GM19035 (cell line): ENCODE measurements at regions not wholly inside any gene's neighbourhood (a gene's known extent, or its start where the extent isn't known, plus 50 kb on each side); places are given as distances from the start of the nearest gene placed in this dataset.
"Not testable (repeated sequence)": the region's sequence is repeated elsewhere in the genome, so short reads cannot be mapped to it uniquely, and the experiment has no call there.

ENCODE experiments used
- ATAC-seq: cut with Tn5 transposase; IDR thresholded peaks from one replicate; pipeline ENCODE4 v1.9.1; 2021; ENCODE audit not compliant: unreplicated experiment

DNA sequence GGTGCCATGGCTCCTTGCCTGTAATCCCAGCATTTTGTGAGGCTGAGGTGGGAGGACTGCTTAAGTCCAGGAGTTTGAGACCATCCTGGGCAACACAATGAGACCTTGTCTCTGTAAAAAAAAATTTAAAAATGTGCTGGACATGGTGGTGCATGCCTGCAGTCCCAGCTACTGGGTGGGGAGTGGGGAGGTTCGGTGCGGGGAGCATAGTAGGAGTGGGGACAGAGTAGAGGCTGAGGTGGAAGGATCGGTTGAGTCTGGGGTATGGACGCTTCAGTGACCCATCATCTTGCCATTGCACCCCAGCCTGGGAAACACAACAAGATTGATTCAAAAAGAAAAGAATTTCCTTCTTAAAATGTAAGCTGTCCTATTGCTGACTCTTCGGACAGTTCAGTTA is 1490.0 kb upstream of the GBE1 start:
- ATAC-seq: no peak

DNA sequence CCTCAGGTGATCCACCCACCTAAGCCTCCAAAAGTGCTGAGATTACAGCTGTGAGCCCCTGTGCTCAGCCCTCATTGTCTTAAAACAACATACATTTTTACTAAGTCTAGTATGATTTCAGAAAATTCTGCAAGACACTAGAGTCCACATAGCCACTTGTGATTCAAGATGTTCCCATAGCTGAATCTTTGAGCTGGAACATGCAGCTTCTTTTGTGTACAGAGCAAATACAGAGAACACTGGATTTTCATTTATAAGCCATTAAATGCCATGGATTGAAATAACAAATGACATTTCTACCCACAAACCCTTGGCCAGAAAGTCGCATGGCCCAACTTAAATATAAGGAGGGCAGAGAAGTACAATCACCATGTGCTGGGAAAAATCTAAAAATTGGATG is 1489.2 kb upstream of the GBE1 start:
- no peak for ATAC-seq

DNA sequence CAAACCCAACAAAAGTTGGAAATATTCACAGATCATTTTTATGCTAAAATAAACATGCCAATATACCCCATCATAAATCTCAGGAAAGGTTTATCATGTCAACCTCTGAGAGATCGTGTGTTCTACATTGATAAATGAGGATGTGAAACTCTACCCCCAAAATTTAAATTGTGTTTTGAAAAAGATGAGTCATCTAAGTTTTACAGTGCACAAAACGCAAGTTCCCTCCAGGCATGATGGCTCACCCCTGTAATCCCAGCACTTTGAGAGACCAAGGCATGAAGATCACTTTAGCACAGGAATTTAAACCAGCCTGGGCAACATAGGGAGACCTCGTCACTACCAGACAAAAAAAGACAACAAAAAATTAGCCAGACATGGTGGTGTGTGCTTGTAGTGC is 1487.0 kb upstream of the GBE1 start:
- ATAC-seq: no peak

DNA sequence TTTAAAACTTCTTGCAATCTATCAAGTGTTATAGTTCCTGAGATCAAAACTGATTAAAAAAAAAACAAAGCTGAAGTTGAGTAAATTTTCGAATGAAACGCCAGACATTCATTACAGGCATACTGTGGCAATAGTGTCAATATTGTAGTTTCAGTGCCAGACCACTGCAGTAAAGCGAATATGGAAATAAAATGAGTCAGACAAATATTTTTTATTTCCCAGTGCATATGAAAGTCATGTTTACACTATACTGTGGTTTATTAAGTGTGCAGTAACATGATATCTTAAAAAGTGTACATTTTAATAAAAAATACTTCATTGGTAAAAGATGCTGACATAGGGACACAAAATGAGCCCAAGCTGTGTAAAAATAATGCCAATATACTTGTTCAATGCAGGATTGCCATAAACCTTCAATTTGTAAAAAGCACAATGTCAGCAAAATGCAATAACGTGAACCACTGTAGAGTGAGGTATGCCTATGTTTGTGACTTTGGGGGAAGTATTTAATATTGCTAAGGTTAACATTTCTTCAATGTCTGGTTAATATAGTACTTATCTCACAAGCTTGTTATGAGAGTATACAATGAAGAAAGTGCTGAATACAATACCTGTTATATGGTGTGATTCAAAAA is 1473.9 kb upstream of the GBE1 start:
- no peak for ATAC-seq

DNA sequence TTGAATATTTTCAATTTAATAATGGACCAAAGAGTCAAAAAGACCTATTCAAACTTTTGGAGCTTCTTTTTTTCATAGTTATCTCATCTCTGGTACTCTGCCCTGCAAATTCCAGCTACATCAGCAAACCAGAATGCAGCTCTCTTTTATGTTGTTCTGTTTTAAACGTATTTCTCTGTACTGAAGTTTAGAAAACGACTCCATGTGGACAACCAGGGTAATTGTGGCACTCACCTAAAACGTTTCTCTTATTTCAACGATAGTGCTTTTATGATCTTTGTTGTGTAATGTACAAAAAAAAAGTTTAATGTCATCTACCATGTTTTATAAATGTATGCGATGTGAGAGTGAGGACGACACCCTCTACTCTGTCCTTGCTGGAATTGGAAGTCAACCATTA is 1472.3 kb upstream of the GBE1 start:
- no peak for ATAC-seq

DNA sequence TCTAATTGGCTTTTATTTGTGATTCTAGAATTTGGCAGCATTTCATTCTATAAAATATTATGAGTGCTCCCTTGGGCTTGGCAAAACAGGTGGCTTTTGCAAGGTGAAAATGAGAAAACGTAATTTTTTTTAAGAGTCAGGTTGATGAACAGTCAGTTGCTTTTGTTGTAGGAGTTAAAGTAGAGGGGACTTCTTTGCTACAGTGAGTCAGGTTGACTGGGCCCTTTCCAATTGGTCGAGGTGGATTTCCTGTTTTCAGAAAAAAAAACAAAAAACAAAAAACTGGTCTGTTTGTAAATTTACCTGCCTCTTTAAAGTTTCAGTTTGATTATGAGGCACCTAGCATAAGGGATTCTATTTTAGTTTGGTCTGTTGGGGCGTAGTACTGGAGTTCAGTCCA is 1469.4 kb upstream of the GBE1 start:
- no peak for ATAC-seq

DNA sequence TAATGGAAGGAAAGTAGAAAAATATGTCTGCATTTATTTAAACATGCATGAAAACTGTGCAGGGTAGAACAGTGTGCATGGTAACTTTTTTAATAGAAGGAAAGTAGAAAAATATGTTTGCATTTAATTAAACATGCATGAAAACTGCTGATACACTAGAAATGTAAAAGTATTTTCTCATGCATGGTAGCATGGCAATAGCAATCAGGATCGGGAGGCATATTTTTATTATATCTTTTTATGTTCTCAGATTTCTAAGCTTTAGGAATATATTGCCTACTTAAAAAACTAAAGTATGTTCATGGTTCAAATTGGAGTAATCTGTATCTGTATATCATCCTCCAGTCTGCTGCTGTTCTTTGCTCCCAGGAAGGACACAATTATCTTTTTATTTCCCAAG is 1468.9 kb upstream of the GBE1 start:
- ATAC-seq: no peak

DNA sequence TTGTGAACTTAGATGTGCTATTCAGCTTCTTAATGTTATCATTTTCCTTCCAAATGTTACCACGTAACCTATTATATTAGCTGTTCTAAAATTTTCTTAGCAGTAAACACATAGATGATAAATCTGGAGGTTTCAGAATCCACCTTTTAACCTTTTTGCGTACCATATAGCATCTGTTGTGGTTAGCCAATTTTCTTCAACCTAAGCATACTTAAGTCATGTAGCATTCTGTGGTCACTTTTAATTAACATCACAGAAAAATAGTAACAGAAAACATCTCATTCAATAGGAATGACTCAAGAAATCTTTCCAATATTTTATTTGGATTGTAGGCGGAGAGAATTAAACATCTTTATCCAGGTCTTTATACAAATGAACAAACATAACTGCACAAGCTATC is 1465.3 kb upstream of the GBE1 start:
- no peak for ATAC-seq

DNA sequence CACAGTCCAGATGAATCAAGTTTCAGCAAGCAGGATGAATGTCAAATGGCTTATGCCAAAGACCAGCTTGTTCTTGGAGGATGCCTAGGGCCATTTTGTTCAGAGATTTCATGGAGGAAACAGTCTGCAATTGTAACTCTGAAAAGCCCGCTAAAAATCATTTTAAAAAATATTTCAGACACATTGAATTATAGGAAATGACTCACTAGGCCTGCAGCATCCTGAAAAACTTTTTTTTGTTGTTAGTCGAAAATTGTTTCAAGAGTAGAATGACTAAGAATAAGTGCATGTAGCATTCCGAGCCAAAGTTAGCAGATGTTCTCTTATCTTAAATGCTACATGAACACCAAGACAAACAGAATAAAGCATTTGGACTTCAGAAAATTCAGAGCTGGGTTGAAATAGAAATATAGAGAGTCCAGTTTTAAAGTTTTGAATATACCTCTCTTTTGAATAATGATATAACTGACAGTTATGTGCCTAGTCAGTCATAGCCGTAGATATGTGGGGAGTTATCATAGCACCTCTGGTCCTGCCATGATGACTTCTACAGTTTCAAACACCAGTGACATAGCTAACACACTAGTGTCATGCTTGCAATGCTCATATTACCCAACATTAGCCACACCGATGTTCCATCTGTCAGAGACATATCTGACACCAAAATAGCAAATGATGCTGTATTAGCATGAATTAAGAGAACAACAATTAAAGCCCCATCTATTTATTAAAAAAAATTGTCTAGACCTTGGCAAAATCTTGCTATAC is 1462.8 kb upstream of the GBE1 start:
- no peak for ATAC-seq

DNA sequence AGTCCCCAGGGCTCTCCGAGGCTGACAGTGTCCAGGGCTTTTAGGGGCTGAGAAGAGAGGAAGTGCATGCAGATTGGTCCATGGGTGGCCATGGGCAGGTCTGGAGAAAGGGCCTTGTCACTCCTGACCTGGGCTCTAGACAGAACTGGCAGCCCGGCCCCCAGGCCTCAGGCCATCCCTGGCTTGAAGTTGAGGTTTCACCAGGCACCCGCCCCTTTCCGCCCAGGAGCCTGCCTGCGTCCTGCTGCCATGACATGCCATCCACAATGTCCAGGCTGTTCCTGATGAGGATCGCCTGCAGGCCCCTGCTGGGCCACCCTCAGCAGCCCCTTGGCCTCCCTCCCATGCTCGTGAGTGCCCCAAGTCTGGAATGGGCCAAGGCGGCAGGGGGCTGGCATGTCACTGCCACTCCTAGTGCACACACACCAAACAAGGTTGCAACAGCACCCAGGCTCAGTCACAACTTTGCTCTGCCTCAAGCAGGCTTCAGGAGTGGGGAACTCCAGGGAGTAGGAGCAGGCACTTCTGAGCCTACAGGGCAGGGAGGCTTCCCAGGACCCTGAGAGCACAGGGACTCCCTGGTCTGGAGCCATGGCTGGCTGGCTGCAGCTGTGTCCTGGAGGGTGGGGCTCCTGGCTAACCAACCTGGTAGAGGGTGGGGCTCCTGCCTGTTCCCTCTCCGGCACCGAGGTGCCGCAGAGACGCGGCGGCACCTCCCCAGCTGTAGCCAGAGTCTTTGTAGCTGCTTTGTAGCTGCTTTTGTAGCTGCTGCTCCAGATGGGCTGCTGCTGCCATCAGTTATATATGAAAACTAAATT is 1457.1 kb upstream of the GBE1 start:
- no peak for ATAC-seq

DNA sequence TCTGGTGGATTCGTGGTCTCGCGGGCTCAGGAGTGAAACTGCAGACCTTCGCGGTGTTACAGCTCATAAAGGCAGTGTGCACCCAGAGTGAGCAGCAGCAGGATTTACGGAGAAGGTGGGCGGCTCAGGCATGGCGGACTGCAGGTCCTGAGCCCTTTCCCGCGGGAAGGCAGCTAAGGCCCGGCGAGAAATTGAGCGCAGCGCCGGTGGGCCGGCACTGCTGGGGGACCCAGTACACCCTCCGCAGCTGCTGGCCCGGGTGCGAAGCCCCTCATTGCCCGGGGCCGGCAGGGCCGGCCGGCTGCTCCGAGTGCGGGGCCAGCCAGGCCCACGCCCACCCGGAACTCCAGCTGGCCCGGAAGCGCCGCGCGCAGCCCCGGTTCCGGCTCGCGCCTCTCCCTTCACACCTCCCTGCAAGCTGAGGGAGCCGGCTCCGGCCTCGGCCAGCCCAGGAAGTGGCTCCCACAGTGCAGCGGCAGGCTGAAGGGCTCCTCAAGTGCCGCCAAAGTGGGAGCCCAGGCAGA is 1456.2 kb upstream of the GBE1 start:
- ATAC-seq: not testable (repeated sequence)

DNA sequence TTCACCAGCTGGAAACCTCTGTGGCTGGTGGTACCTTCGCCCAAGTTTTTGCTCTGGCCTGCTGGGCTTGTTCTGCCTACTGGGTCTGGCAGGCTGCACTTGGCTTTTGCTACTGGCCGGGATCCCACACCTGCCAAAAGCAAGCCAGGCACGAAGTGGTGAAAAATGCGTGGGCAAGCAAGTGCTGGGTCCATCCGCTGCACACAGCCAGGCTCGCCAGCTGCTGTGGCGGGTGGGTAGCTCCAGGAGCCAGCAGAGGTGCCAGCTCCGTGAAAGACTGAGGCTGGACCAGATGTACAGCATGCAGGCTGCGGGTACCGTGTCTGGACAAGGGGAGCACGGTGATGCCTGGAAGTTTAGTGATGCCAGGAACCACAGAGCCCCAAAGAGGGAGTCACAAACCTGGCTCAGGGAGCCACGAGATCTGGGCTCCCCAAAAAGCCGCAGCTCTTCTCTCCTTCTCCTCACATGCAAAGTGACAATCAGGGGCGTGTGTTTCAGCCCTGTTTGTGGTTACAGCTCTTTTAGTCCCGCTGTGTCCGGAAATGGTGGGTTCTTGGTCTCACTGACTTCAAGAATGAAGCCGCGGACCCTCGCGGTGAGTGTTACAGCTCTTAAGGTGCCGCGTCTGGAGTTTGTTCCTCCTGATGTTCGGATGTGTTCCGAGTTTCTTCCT is 1455.6 kb upstream of the GBE1 start:
- ATAC-seq: no peak

DNA sequence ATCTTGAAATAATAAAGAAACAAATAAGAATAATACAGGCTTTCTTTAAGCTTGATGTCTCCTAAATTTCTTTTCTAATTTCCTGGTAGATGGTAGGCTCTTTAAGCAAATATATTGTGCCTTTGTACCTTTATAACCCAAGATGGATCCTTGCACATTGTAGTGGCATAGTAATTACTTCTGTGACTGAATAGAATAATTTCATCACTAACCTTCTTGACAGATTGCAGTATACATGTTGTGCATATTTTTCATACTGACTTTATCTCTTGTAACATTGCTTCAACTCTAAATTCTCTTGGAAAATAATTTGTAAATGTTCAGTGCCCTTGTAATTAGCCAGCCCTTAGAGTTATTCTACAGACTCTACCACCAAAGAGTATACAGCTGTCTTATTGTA is 1433.8 kb upstream of the GBE1 start:
- no peak for ATAC-seq

DNA sequence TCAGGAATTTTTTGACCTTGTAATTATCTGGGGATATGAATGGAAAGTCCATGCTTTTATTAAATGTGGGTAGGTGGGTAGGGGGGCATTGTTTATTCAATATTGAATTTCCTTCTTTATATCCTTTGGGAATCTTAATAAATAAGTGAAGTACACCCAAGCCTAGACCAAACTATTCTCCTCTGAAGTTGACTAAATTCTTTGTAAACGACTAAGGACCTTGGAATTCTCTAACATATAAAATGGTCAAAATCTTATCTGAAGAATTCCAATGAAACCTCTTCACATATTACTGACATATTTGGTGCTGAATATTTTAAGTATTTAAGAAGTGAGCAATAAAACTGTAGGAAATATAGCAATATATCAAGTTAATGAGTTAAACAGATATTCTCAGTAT is 1432.1 kb upstream of the GBE1 start:
- no peak for ATAC-seq

DNA sequence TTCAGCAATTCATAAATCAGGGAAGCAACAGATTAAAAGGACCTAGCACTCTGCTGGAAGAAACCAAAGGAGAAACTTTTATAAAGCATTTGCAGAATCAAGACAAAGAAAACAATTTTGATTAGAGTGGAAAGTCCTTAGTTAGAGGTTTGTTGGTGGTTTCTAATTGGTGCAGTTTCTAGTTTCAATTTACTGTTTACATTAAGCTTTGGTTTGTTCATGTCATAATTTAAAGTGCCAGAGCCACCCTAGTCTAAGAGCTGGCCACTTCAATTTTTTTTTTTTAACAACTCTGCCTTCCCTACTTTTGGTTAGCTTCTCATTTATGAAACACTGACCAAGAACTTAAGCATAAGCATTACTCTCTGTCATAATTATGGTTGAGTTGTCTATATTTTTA is 1428.2 kb upstream of the GBE1 start:
- no peak for ATAC-seq

DNA sequence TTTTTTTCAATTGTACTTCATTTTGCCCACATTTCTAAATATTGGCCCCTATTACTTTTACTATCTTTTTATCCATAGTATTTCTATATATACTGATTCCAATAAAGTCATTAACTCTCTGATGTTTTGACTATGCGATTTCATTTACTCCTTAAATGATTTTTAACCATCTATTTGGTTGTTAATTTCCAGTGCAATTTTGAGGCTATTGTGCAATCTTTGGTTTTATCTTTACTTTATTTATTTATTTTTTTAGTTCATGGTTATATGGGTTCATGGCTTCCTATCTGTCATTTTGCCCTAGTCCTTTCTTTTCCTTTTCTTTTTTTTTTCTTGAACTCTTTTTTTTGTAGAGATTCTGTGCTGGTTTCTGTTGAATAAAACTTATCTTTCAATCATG is 1408.0 kb upstream of the GBE1 start:
- no peak for ATAC-seq

DNA sequence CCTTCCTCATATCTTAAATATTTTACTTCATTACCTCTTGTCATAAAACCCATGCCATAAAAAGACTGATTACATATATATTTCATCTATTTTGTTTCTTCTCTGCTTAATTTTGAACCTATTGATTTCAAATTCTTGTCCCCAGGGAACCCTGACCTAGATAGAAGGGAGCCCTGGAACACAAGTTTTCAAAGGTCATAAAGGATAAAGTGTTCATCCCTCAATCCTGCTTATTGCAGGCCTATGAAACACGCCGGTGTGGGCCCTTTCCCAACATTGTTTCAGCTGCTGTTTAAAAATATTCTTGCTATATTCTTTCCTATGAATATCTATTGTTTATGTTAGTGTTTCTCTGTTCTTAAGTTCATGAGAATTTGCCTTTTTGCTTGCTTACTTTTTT is 1389.5 kb upstream of the GBE1 start:
- ATAC-seq: no peak

DNA sequence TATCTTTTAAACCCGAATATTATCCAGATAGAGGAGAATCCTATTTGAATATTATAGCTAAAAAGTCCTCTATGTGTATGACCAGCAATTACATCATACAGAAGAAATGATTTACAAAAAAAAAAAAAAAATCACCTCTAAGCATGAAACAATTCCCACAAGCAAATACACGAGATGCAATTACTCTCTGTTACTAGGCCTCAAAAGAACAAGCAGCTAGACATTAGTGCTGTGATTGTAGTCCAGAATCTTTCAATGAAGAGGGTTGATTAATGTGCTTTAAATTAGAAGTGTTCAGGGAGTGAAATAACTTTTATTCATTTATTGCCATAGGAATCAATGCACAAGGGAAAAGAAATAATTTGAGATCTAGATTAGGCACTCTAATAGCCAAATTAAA is 1379.5 kb upstream of the GBE1 start:
- no peak for ATAC-seq

DNA sequence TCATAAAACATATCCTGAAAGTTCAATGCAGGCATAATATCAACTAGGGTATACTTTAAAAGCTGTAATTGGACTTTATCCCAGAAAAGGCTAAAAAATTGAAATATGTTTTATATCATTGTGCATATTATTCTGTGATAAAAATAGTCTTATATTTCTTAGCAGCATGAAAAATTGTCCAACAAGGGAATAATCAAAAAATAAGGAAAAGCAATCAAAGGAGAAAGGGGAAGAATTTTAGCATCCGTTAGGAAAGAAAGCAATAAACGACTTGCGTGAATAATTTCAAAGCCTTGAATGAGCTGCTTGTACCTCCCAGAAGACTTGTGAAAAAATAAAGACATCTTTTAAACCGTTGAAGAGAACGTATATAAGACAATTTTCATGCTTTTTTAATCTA is 1369.8 kb upstream of the GBE1 start:
- no peak for ATAC-seq

DNA sequence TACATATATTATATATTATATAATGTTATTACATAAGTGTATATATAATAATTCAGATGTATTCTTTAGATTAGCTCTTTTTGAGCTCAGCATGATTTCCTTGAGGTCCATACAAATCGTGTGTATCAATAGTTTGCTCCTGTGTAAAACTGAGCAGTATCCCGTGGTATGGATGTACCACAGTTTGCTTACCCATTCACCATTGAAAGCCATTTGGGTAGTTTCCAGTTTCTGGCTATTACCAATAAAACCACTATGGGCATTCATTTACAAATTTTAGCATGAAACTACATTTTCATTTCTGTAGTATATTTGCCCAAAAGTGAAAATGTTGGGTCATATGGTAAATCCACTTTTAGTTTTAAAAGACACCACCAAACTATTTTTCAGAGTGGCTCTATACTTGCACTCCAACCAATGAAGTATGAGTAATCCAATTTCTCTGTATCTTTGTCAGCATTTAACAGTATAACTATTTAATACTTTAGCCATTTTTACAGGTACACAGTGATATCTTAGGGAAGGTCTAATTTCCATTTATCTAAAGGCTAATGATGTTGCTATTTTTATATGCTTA is 1361.4 kb upstream of the GBE1 start:
- ATAC-seq: no peak

DNA sequence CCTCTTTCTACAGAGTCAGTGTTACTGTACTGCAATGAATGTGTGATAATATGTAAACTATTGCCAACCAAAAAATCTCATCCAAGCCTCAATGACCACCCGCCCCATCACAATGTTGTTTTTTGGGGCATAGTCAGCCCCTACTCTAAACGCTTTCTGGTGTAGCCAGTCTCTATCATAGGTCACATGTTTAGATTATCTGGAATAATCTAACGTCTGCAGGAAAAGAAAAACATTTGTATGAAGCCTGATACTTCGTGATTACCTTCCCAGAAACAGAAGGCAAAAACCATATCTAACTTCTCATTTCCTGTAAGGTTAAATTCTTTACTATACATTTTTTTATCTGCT is 1331.8 kb upstream of the GBE1 start:
- ATAC-seq: no peak
